ENCODE measurements at regions not wholly inside any gene's neighbourhood (a gene's known extent, or its start where the extent isn't known, plus 50 kb on each side); places are given as distances from the start of the nearest gene placed in this dataset.

DNA sequence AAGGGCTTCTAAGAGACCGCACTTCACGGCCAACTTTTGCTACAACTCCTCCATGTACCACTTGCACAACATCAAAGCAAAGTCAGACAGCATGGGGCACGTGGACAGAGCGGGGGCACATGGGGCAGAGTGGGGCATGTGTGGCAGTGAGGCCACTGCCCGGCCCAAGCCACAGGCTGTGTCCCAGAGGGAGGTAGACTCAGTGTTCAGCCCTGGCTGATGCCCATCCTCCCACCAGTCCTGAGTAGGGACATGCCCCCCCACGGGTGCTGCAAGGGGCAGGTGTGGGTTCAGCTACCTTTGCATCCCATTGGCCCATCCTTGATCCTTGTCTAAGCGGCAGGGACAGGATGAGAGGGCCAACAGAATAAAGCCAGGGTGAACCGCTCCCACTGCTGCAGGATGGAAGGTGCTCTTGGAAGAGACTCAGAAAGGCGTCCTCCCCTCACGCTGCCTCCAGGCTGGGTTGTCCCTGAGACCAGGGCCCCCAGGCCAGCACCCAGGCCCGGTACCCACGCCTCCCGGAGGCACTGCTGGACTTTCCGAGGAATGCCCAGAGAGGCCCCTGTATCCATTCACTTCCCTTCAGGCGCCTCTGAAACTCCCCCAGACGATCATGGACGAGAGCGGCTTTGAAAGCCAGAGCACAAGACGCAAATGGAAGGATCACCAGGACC lies 218.2 kb downstream of the NDUFA10 start:
- Histone ChIP-seq H3K27ac (ENCODE audit: insufficient read depth in 1 of 2, low read depth in 1 of 2, low read length in 2 of 2, poor library complexity in 1 of 2, severe bottlenecking in 2 of 2) (no peak overlapping the region), H3K36me3 (ENCODE audit: control insufficient read depth in 4 of 4, insufficient read depth in 4 of 4, low read length in 3 of 4) (no peaks in the 10 kb centered on the region), H3K4me3 (ENCODE audit: control insufficient read depth in 1 of 7, extremely low read depth in 1 of 7, insufficient read depth in 4 of 7, low read depth in 2 of 7, low read length in 6 of 7) (no peak overlapping the region), H3K9me3 (ENCODE audit: control extremely low read depth in 1 of 5, control insufficient read depth in 4 of 5, insufficient read depth in 2 of 5, low read depth in 1 of 5, low read length in 4 of 5) (no peaks in the 10 kb centered on the region), H3K4me1 (ENCODE audit: control extremely low read depth in 1 of 4, control insufficient read depth in 4 of 4, insufficient read depth in 4 of 4, low read length in 3 of 4) (no peaks in the 10 kb centered on the region), H3K27me3 (replicated peaks in 2 of 5; ENCODE audit: control insufficient read depth in 4 of 5, insufficient read depth in 5 of 5, low read length in 4 of 5) (peaks cover 0 to 2% (median 0%) of the 10 kb centered on the region in 5 experiments)
- 97% methylated on average over 17 of the region's 19 CpGs for WGBS (ENCODE audit: insufficient coverage)
- POLR2A ChIA-PET: no interaction called here
- DNase-seq: no peak
- CTCF ChIA-PET: no interaction called here

DNA sequence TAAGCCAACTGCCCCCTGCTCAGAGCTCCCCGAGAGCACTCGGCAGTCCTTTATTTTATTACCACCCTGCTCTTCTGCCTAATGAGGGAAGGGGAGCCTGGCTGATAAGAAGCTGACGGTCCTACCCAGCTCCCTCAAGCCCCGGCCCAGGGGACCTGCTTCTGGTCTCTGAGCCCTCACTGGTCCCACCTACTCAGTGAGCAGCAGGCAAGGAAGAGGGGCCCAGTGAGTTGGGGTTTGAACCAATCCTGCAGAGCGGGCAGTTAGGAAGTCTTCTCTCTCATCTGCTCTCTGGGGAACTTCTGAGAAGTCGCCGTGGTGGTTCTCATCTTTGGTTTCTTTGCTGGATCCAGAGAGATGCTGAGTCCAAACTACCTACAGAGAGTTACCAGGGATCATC lies 218.9 kb downstream of the NDUFA10 start:
- 94% methylated on average over 7 of the region's 7 CpGs for WGBS (ENCODE audit: insufficient coverage)
- POLR2A ChIA-PET: no interaction called here
- Histone ChIP-seq H3K36me3 (ENCODE audit: control insufficient read depth in 4 of 4, insufficient read depth in 4 of 4, low read length in 3 of 4) (no peaks in the 10 kb centered on the region), H3K4me3 (ENCODE audit: control insufficient read depth in 1 of 7, extremely low read depth in 1 of 7, insufficient read depth in 4 of 7, low read depth in 2 of 7, low read length in 6 of 7) (no peak overlapping the region), H3K4me1 (ENCODE audit: control extremely low read depth in 1 of 4, control insufficient read depth in 4 of 4, insufficient read depth in 4 of 4, low read length in 3 of 4) (no peaks in the 10 kb centered on the region), H3K9me3 (ENCODE audit: control extremely low read depth in 1 of 5, control insufficient read depth in 4 of 5, insufficient read depth in 2 of 5, low read depth in 1 of 5, low read length in 4 of 5) (no peaks in the 10 kb centered on the region), H3K27ac (ENCODE audit: insufficient read depth in 1 of 2, low read depth in 1 of 2, low read length in 2 of 2, poor library complexity in 1 of 2, severe bottlenecking in 2 of 2) (no peak overlapping the region), H3K27me3 (replicated peaks in 2 of 5; ENCODE audit: control insufficient read depth in 4 of 5, insufficient read depth in 5 of 5, low read length in 4 of 5) (peaks cover 0 to 2% (median 0%) of the 10 kb centered on the region in 5 experiments)
- CTCF ChIA-PET: no interaction called here
- no peak for DNase-seq

DNA sequence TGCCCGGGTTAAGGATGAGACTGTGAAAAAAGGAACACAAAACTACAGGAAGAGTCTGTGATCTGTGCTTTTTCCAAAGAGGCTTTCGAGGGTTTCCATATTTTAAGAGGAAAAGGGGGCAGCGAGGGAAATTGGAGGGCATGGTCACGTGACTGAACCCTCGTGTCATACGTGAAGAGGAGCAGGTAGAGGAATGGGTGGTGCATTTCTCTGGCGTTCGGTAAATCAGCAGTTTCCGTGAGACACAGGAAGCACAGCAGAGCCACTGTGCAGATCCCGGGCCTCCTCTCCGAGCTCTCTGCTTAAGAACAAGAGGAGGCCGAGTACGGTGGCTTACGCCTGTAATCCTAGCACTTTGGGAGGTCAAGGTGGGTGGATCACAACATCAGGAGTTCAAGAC lies 219.7 kb downstream of the NDUFA10 start:
- POLR2A ChIA-PET: no interaction called here
- Histone ChIP-seq H3K27me3 (replicated peaks in 2 of 5; ENCODE audit: control insufficient read depth in 4 of 5, insufficient read depth in 5 of 5, low read length in 4 of 5) (peaks cover 0 to 2% (median 0%) of the 10 kb centered on the region in 5 experiments), H3K4me3 (ENCODE audit: control insufficient read depth in 1 of 7, extremely low read depth in 1 of 7, insufficient read depth in 4 of 7, low read depth in 2 of 7, low read length in 6 of 7) (no peak overlapping the region), H3K27ac (ENCODE audit: insufficient read depth in 1 of 2, low read depth in 1 of 2, low read length in 2 of 2, poor library complexity in 1 of 2, severe bottlenecking in 2 of 2) (no peak overlapping the region), H3K9me3 (ENCODE audit: control extremely low read depth in 1 of 5, control insufficient read depth in 4 of 5, insufficient read depth in 2 of 5, low read depth in 1 of 5, low read length in 4 of 5) (no peaks in the 10 kb centered on the region), H3K36me3 (ENCODE audit: control insufficient read depth in 4 of 4, insufficient read depth in 4 of 4, low read length in 3 of 4) (no peaks in the 10 kb centered on the region), H3K4me1 (ENCODE audit: control extremely low read depth in 1 of 4, control insufficient read depth in 4 of 4, insufficient read depth in 4 of 4, low read length in 3 of 4) (no peaks in the 10 kb centered on the region)
- CTCF ChIA-PET: no interaction called here
- DNase-seq: no peak
- 84% methylated on average over 11 of the region's 14 CpGs for WGBS (ENCODE audit: insufficient coverage)

DNA sequence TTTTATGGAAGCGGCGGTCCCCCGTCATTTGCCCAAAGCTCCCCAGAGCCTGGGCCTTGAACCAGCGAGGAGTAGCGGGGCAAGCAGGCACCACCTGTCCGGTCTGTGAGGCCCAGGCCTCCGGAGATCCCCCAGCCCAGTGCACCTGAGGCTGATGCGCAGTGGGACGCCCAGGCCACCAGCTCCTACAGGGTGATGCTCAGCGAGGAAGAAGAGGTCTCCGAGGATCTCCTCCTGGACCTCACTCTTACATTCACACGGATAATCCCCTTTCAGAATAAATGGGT lies 220.2 kb downstream of the NDUFA10 start:
- H3K27ac ChIP-seq (ENCODE audit: insufficient read depth in 1 of 2, low read depth in 1 of 2, low read length in 2 of 2, poor library complexity in 1 of 2, severe bottlenecking in 2 of 2): no peak overlapping the region
- H3K27me3 ChIP-seq (replicated peaks in 2 of 5; ENCODE audit: control insufficient read depth in 4 of 5, insufficient read depth in 5 of 5, low read length in 4 of 5): peaks cover 0 to 2% (median 0%) of the 10 kb centered on the region in 5 experiments
- ChIA-PET POLR2A (no interaction called here), CTCF (no interaction called here)
- WGBS (ENCODE audit: insufficient coverage): 99% methylated on average over 12 of the region's 12 CpGs
- H3K9me3 ChIP-seq (ENCODE audit: control extremely low read depth in 1 of 5, control insufficient read depth in 4 of 5, insufficient read depth in 2 of 5, low read depth in 1 of 5, low read length in 4 of 5): no peaks in the 10 kb centered on the region
- no peaks in the 10 kb centered on the region for H3K4me1 ChIP-seq (ENCODE audit: control extremely low read depth in 1 of 4, control insufficient read depth in 4 of 4, insufficient read depth in 4 of 4, low read length in 3 of 4)
- H3K36me3 ChIP-seq (ENCODE audit: control insufficient read depth in 4 of 4, insufficient read depth in 4 of 4, low read length in 3 of 4): no peaks in the 10 kb centered on the region
- no peak for DNase-seq
- H3K4me3 ChIP-seq (ENCODE audit: control insufficient read depth in 1 of 7, extremely low read depth in 1 of 7, insufficient read depth in 4 of 7, low read depth in 2 of 7, low read length in 6 of 7): no peak overlapping the region

DNA sequence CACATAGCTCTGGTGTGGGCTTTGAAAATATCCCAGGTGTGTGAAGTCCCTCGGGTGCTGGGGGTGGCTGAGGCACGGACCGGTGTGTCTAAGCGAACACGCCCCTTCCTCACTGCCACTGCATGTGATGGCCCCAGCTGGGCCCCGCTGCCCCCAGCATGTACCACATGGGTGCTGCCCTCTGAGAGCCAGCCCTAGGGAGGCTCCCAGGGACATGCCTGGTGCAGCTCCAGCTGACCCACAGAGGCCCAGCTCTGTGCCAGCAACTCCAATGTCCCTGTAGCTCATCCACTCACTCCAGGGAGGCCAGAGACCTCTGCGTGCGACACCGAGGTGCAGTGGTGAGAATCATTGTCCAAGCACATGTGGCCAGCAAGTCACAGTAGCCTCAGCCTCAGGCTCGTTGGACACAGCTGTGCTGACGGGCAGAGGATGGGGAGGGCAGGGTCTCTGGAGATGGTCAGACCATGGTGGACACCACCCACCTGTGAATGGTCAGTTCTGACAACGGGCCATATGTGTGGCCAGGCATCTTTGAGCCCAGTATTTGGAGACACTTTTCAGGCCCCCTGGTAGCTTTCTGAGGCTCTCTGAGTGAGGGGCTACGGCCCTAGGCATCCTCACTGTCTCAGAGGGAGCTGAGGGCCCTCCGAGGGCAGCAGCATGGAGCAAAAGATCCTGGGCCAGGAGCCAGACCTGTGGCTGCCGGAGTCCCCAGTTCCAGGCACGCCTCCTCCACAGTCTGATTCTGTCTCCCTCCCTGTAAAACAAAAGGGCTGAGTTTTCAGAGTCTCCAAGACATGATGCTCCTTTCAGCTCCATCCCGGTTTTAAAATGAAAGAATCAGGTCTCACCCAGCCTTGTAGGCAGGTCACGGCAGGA lies 220.7 kb downstream of the NDUFA10 start:
- Histone ChIP-seq H3K27ac (ENCODE audit: insufficient read depth in 1 of 2, low read depth in 1 of 2, low read length in 2 of 2, poor library complexity in 1 of 2, severe bottlenecking in 2 of 2) (no peak overlapping the region), H3K27me3 (replicated peaks in 2 of 5; ENCODE audit: control insufficient read depth in 4 of 5, insufficient read depth in 5 of 5, low read length in 4 of 5) (peaks cover 0 to 2% (median 0%) of the 10 kb centered on the region in 5 experiments), H3K36me3 (ENCODE audit: control insufficient read depth in 4 of 4, insufficient read depth in 4 of 4, low read length in 3 of 4) (no peaks in the 10 kb centered on the region), H3K4me1 (ENCODE audit: control extremely low read depth in 1 of 4, control insufficient read depth in 4 of 4, insufficient read depth in 4 of 4, low read length in 3 of 4) (no peaks in the 10 kb centered on the region), H3K4me3 (ENCODE audit: control insufficient read depth in 1 of 7, extremely low read depth in 1 of 7, insufficient read depth in 4 of 7, low read depth in 2 of 7, low read length in 6 of 7) (no peak overlapping the region), H3K9me3 (ENCODE audit: control extremely low read depth in 1 of 5, control insufficient read depth in 4 of 5, insufficient read depth in 2 of 5, low read depth in 1 of 5, low read length in 4 of 5) (no peaks in the 10 kb centered on the region)
- WGBS (ENCODE audit: insufficient coverage): 91% methylated on average over 16 of the region's 18 CpGs
- ChIA-PET CTCF (no interaction called here), POLR2A (interaction anchor here (0.7 kb wide), 1 partner anchor 1000 kb away, joined by 3 read pairs; no protein-coding TSS in a partner anchor)
- DNase-seq: no peak

DNA sequence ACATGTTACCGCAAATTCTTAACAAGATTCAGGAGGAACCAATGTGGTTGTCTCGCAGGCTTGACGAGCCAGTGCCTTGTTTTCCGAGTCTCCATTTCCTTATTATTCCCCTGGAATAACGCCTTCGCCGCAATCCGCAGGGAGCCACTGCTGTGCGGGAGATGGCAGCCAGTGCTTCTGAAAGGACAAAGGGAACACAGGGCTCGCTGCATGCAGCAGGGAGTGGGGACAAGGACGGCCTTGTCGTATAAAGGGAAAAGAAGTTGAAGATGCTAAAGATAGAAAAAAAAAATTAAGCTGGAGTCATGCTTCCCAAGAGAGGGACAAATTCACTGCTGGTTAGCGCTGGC lies 221.4 kb downstream of the NDUFA10 start:
- H3K27ac ChIP-seq (ENCODE audit: insufficient read depth in 1 of 2, low read depth in 1 of 2, low read length in 2 of 2, poor library complexity in 1 of 2, severe bottlenecking in 2 of 2): no peak overlapping the region
- WGBS (ENCODE audit: insufficient coverage): 85% methylated on average over 12 of the region's 13 CpGs
- no peak overlapping the region for H3K4me3 ChIP-seq (ENCODE audit: control insufficient read depth in 1 of 7, extremely low read depth in 1 of 7, insufficient read depth in 4 of 7, low read depth in 2 of 7, low read length in 6 of 7)
- H3K4me1 ChIP-seq (ENCODE audit: control extremely low read depth in 1 of 4, control insufficient read depth in 4 of 4, insufficient read depth in 4 of 4, low read length in 3 of 4): no peaks in the 10 kb centered on the region
- peaks cover 0 to 2% (median 0%) of the 10 kb centered on the region in 5 experiments for H3K27me3 ChIP-seq (replicated peaks in 2 of 5; ENCODE audit: control insufficient read depth in 4 of 5, insufficient read depth in 5 of 5, low read length in 4 of 5)
- DNase-seq: no peak
- H3K9me3 ChIP-seq (ENCODE audit: control extremely low read depth in 1 of 5, control insufficient read depth in 4 of 5, insufficient read depth in 2 of 5, low read depth in 1 of 5, low read length in 4 of 5): no peaks in the 10 kb centered on the region
- POLR2A ChIA-PET: interaction anchor here (0.7 kb wide), 1 partner anchor 999 kb away, joined by 3 read pairs; no protein-coding TSS in a partner anchor
- no peaks in the 10 kb centered on the region for H3K36me3 ChIP-seq (ENCODE audit: control insufficient read depth in 4 of 4, insufficient read depth in 4 of 4, low read length in 3 of 4)
- CTCF ChIA-PET: no interaction called here

DNA sequence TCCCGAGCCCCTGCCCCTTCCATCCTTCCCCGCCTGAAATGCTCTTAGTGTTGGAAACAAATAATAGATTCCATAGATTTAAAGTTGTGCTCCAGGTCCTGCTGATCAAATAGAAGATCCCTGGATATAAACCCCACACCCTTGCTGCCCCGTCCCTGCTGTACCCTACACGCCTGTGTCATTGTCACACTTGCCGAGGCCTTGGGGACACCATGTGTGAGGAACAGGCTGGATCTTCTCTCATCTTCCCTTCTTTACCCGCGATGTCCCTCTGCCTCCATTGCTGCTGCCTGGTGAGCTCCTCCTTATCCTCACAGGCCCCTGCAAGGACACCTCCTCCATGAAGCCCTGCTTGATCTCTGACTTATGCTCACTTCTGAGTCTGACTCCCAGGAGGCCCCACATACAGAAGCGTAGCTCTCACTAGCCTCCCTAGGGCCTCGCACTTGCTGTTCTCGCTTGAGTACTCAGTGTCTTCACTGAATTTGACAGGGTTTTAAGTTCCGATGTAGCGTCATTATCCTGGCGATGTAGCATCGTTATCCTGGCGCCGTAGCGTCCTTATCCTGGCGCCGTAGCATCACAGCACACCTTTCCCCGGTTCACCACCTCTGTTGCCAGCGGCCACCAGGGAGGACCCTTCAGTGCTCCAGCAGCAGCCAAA lies 221.9 kb downstream of the NDUFA10 start:
- ChIA-PET POLR2A (no interaction called here), CTCF (no interaction called here)
- Histone ChIP-seq H3K4me3 (ENCODE audit: control insufficient read depth in 1 of 7, extremely low read depth in 1 of 7, insufficient read depth in 4 of 7, low read depth in 2 of 7, low read length in 6 of 7) (no peak overlapping the region), H3K36me3 (ENCODE audit: control insufficient read depth in 4 of 4, insufficient read depth in 4 of 4, low read length in 3 of 4) (no peaks in the 10 kb centered on the region), H3K27me3 (replicated peaks in 2 of 5; ENCODE audit: control insufficient read depth in 4 of 5, insufficient read depth in 5 of 5, low read length in 4 of 5) (peaks cover 0 to 2% (median 0%) of the 10 kb centered on the region in 5 experiments), H3K9me3 (ENCODE audit: control extremely low read depth in 1 of 5, control insufficient read depth in 4 of 5, insufficient read depth in 2 of 5, low read depth in 1 of 5, low read length in 4 of 5) (no peaks in the 10 kb centered on the region), H3K4me1 (ENCODE audit: control extremely low read depth in 1 of 4, control insufficient read depth in 4 of 4, insufficient read depth in 4 of 4, low read length in 3 of 4) (no peaks in the 10 kb centered on the region), H3K27ac (ENCODE audit: insufficient read depth in 1 of 2, low read depth in 1 of 2, low read length in 2 of 2, poor library complexity in 1 of 2, severe bottlenecking in 2 of 2) (no peak overlapping the region)
- 98% methylated on average over 18 of the region's 21 CpGs for WGBS (ENCODE audit: insufficient coverage)
- DNase-seq: no peak
